Prostate gland (tissue), 2 donors: ENCODE measurements at regions not wholly inside any gene's neighbourhood (a gene's known extent, or its start where the extent isn't known, plus 50 kb on each side); places are given as distances from the start of the nearest gene placed in this dataset.

Source experiments
- CTCF ChIP-seq, 4 experiments: fragments of 200-600 bp in 2 of 4; fragments of 450-650 bp in 2 of 4; sonication (generic) in 2 of 4; IDR thresholded peaks; 1 replicate in 3 of 4; 2 replicates in 1 of 4; pipeline ENCODE4 v1.5.1; 2016 to 2019; ENCODE audit warnings: antibody characterized with exemption in 4 of 4, mild to moderate bottlenecking in 2 of 4, moderate library complexity in 2 of 4
- POLR2AphosphoS5 ChIP-seq: sonication (generic); formaldehyde crosslinking; IDR thresholded peaks from one replicate; pipeline ENCODE4 v1.6.1; 2017; ENCODE audit warnings: antibody characterized with exemption

- TF ChIP-seq CTCF (IDR thresholded peaks at IDR 0.05) (no peak), POLR2AphosphoS5 (no peak)
Observed at GRCh38 chr18:4544142-4544541, 89.0 kb upstream of the DLGAP1 start.
